ENCODE measurements at regions not wholly inside any gene's neighbourhood (a gene's known extent, or its start where the extent isn't known, plus 50 kb on each side); places are given as distances from the start of the nearest gene placed in this dataset.

GRCh38 chr10:78318305-78318704 is 284.6 kb downstream of the RPS24 start:
- no peak overlapping the region for H3K4me3 ChIP-seq (replicated peaks in 1 of 4; ENCODE audit: control extremely low read depth in 1 of 4, insufficient read depth in 1 of 4, low read depth in 3 of 4, low read length in 4 of 4)
- no peaks in the 10 kb centered on the region for H4K20me1 ChIP-seq (ENCODE audit: control insufficient read depth, extremely low read depth, insufficient read depth, low read length)
- H3K27me3 ChIP-seq (ENCODE audit: control insufficient read depth, insufficient read depth, low read length) = no peaks in the 10 kb centered on the region
- no peaks in the 10 kb centered on the region for H3K9me3 ChIP-seq (ENCODE audit: control insufficient read depth, insufficient read depth, low read depth, low read length)
- no peak for DNase-seq (ENCODE audit: low read depth in 2 of 2)
- H3K27ac ChIP-seq (ENCODE audit: insufficient read depth, low read length) = no peak overlapping the region
- H3K36me3 ChIP-seq (ENCODE audit: control insufficient read depth, insufficient read depth, low read length) = no peaks in the 10 kb centered on the region
- no peak for TF ChIP-seq CTCF (conservative IDR thresholded peaks at IDR 0.05 in 1 of 2, IDR thresholded peaks at IDR 0.05 in 1 of 2; ENCODE audit: low read depth in 1 of 2, low read length in 2 of 2)
- no peak for TF ChIP-seq EZH2 (IDR thresholded peaks at IDR 0.05; ENCODE audit: low read length, missing control alignments)
- H3K4me2 ChIP-seq (ENCODE audit: extremely low read depth, insufficient read depth, low read length) = no peak overlapping the region
- H3K79me2 ChIP-seq (ENCODE audit: control insufficient read depth, insufficient read depth, low read length) = no peaks in the 10 kb centered on the region
- H3K9ac ChIP-seq (ENCODE audit: insufficient read depth, low read length) = no peak overlapping the region
- H2AFZ ChIP-seq (ENCODE audit: low read length) = no peak overlapping the region
- peaks cover 4% of the 10 kb centered on the region for H3K4me1 ChIP-seq (ENCODE audit: control insufficient read depth, extremely low read depth, insufficient read depth, low read length)

GRCh38 chr10:78319371-78319770 is 285.7 kb downstream of the RPS24 start:
- no peak overlapping the region for H3K4me2 ChIP-seq (ENCODE audit: extremely low read depth, insufficient read depth, low read length)
- H2AFZ ChIP-seq (ENCODE audit: low read length) = no peak overlapping the region
- H3K4me3 ChIP-seq (replicated peaks in 1 of 4; ENCODE audit: control extremely low read depth in 1 of 4, insufficient read depth in 1 of 4, low read depth in 3 of 4, low read length in 4 of 4) = no peak overlapping the region
- TF ChIP-seq EZH2 (IDR thresholded peaks at IDR 0.05; ENCODE audit: low read length, missing control alignments) (no peak), CTCF (conservative IDR thresholded peaks at IDR 0.05 in 1 of 2, IDR thresholded peaks at IDR 0.05 in 1 of 2; ENCODE audit: low read depth in 1 of 2, low read length in 2 of 2) (no peak)
- DNase-seq (ENCODE audit: low read depth in 2 of 2) = no peak
- no peaks in the 10 kb centered on the region for H4K20me1 ChIP-seq (ENCODE audit: control insufficient read depth, extremely low read depth, insufficient read depth, low read length)
- H3K4me1 ChIP-seq (ENCODE audit: control insufficient read depth, extremely low read depth, insufficient read depth, low read length) = peaks cover 4% of the 10 kb centered on the region
- no peaks in the 10 kb centered on the region for H3K27me3 ChIP-seq (ENCODE audit: control insufficient read depth, insufficient read depth, low read length)
- H3K79me2 ChIP-seq (ENCODE audit: control insufficient read depth, insufficient read depth, low read length) = no peaks in the 10 kb centered on the region
- H3K36me3 ChIP-seq (ENCODE audit: control insufficient read depth, insufficient read depth, low read length) = no peaks in the 10 kb centered on the region
- H3K9me3 ChIP-seq (ENCODE audit: control insufficient read depth, insufficient read depth, low read depth, low read length) = no peaks in the 10 kb centered on the region
- no peak overlapping the region for H3K9ac ChIP-seq (ENCODE audit: insufficient read depth, low read length)
- no peak overlapping the region for H3K27ac ChIP-seq (ENCODE audit: insufficient read depth, low read length)

GRCh38 chr10:78319841-78320240 is 286.2 kb downstream of the RPS24 start:
- Histone ChIP-seq H3K9ac (ENCODE audit: insufficient read depth, low read length) (no peak overlapping the region), H2AFZ (ENCODE audit: low read length) (no peak overlapping the region), H3K4me2 (ENCODE audit: extremely low read depth, insufficient read depth, low read length) (no peak overlapping the region), H3K27me3 (ENCODE audit: control insufficient read depth, insufficient read depth, low read length) (no peaks in the 10 kb centered on the region), H3K9me3 (ENCODE audit: control insufficient read depth, insufficient read depth, low read depth, low read length) (no peaks in the 10 kb centered on the region), H3K79me2 (ENCODE audit: control insufficient read depth, insufficient read depth, low read length) (no peaks in the 10 kb centered on the region), H4K20me1 (ENCODE audit: control insufficient read depth, extremely low read depth, insufficient read depth, low read length) (no peaks in the 10 kb centered on the region), H3K4me3 (replicated peaks in 1 of 4; ENCODE audit: control extremely low read depth in 1 of 4, insufficient read depth in 1 of 4, low read depth in 3 of 4, low read length in 4 of 4) (no peak overlapping the region), H3K4me1 (ENCODE audit: control insufficient read depth, extremely low read depth, insufficient read depth, low read length) (peaks cover 4% of the 10 kb centered on the region), H3K27ac (ENCODE audit: insufficient read depth, low read length) (no peak overlapping the region), H3K36me3 (ENCODE audit: control insufficient read depth, insufficient read depth, low read length) (no peaks in the 10 kb centered on the region)
- DNase-seq (ENCODE audit: low read depth in 2 of 2) = no peak
- no peak for TF ChIP-seq CTCF (conservative IDR thresholded peaks at IDR 0.05 in 1 of 2, IDR thresholded peaks at IDR 0.05 in 1 of 2; ENCODE audit: low read depth in 1 of 2, low read length in 2 of 2)
- no peak for TF ChIP-seq EZH2 (IDR thresholded peaks at IDR 0.05; ENCODE audit: low read length, missing control alignments)
